Activated CD4-positive, CD25-positive, alpha-beta regulatory T cell treated with anti-CD3 and anti-CD28 coated beads, Interleukin-2, amount 50 U/mL, for 24 hours (primary cell): ENCODE measurements at regions not wholly inside any gene's neighbourhood (a gene's known extent, or its start where the extent isn't known, plus 50 kb on each side); places are given as distances from the start of the nearest gene placed in this dataset.

Experiments
- ATAC-seq, 2 donors: fragments of 150-1000 bp; cut with Tn5 transposase; one replicate each; pipeline ENCODE4 v1.10.0; 2021; ENCODE audit warnings: mild to moderate bottlenecking in 1 of 2, moderate library complexity in 1 of 2

GRCh38 chrX:134747006-134747405, 50.0 kb downstream of the PABIR2 start:
- no peak for ATAC-seq

- no peak for ATAC-seq
Measured at GRCh38 chrX:134746410-134746785, 50.6 kb downstream of the PABIR2 start.

- ATAC-seq = no peak
Measured at GRCh38 chrX:134745636-134746409, 51.2 kb downstream of the PABIR2 start.

GRCh38 chrX:134743091-134743490, 53.9 kb downstream of the PABIR2 start:
- ATAC-seq = no peak

- no peak for ATAC-seq
Measured at GRCh38 chrX:134742573-134742972, 54.4 kb downstream of the PABIR2 start.

- ATAC-seq = no peak
Measured at GRCh38 chrX:134741746-134742145, 55.3 kb downstream of the PABIR2 start.

- no peak for ATAC-seq
Measured at GRCh38 chrX:134738986-134739740, 57.8 kb downstream of the PABIR2 start.

GRCh38 chrX:134738445-134738844, 58.6 kb downstream of the PABIR2 start:
- ATAC-seq = no peak

GRCh38 chrX:134737721-134738369, 59.2 kb downstream of the PABIR2 start:
- no peak for ATAC-seq

GRCh38 chrX:134737061-134737460, 59.9 kb downstream of the PABIR2 start:
- no peak for ATAC-seq

GRCh38 chrX:134736356-134736755, 60.6 kb downstream of the PABIR2 start:
- no peak for ATAC-seq

GRCh38 chrX:134735015-134735414, 62.0 kb downstream of the PABIR2 start:
- no peak for ATAC-seq

GRCh38 chrX:134734466-134734952, 62.5 kb downstream of the PABIR2 start:
- no peak for ATAC-seq

- ATAC-seq = no peak
Measured at GRCh38 chrX:134733591-134733990, 63.4 kb downstream of the PABIR2 start.

- no peak for ATAC-seq
Measured at GRCh38 chrX:134732676-134733075, 64.3 kb downstream of the PABIR2 start.

- ATAC-seq = no peak
Measured at GRCh38 chrX:134732152-134732551, 64.9 kb downstream of the PABIR2 start.

- ATAC-seq = no peak
Measured at GRCh38 chrX:134727363-134727762, 69.1 kb upstream of the PLAC1 start.

- ATAC-seq = no peak
Measured at GRCh38 chrX:134725103-134725690, 66.9 kb upstream of the PLAC1 start.

GRCh38 chrX:134721766-134722532, 63.7 kb upstream of the PLAC1 start:
- no peak for ATAC-seq

- peak; percentile 65 to 76 for ATAC-seq
Measured at GRCh38 chrX:134718966-134719317, 60.7 kb upstream of the PLAC1 start.

- ATAC-seq = no peak
Measured at GRCh38 chrX:134718105-134718965, 60.1 kb upstream of the PLAC1 start.
